ENCODE measurements at regions not wholly inside any gene's neighbourhood (a gene's known extent, or its start where the extent isn't known, plus 50 kb on each side); places are given as distances from the start of the nearest gene placed in this dataset.

DNA sequence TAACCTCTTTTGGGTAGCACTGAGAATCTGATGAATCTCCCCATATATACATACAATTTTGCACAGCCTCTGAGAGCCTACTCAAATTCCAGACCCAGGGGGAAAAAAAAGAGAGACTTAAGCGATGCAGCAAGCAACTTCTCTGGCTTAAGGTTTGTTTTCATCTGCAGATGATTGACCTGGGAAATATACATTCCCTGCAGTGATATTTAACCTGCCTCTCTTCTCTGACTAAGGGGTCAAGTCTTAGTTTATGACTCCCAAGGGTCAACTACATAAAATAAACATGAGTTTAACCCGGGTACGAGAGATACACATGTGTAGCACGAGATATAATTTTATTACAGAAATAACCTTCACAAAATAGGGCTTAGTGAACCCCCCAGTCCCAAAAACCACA, 737.8 kb downstream of the TUSC7 start (continued):
- TF ChIP-seq NR4A1 (CRISPR knock-in tag; IDR thresholded peaks at IDR 0.05) (no peak), NR4A1 (tag; IDR thresholded peaks at IDR 0.05) (no peak), HMG20A (CRISPR knock-in tag; conservative IDR thresholded peaks at IDR 0.05) (no peak)

DNA sequence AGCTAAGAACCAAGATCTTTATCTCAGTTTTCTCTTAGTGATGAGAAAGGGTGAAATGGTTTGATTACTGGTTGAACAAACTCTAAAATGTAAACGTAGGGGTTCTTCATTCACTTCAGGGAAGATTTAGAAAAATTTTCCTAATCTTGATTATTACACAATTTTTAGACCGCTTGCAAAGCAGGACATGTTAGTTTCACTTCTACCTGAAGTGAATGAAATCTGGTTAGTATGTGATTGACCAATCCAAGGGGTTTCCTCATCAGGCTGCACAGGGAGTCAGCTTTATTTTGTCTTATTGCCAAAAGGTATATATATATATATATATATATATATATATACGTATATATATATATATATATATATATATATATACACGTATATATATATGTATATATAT, 740.4 kb downstream of the TUSC7 start:
- no TSS peak for BruUV-seq (replicated peaks)
- 6% methylated on average over 2 of the region's 4 CpGs for WGBS (ENCODE audit: insufficient coverage, low coverage, missing lambda C conversion rate)
- POLR2A ChIA-PET, result no interaction called here

DNA sequence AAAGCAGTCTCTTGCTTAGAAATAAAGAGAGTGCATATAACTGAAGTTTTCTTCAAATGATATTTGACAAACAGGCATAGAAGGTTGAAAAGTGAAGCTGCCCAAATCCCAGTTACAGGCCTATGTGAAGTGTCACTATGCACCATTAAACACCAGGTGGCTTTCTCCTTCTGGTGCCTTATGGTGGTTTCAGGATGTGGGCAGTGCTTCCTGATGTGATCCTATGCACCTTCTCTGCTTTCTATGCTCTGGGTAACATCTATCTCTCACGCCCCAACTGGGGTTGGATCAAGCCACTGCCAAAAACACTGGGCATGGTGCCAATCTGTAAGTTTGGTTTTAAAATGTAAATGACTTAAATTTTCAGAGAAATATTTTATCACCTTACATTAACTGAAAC, 744.7 kb downstream of the TUSC7 start:
- no peak overlapping the region for H3K27ac ChIP-seq (ENCODE audit: extremely low read depth, low read depth, low read length)
- no TSS peak for BruUV-seq (replicated peaks)
- H2AFZ ChIP-seq (ENCODE audit: low read depth, low read length), result no peak overlapping the region
- no peaks in the 10 kb centered on the region for H3K79me2 ChIP-seq (ENCODE audit: control insufficient read depth, insufficient read depth, low read length)
- no peaks in the 10 kb centered on the region for H3K9me3 ChIP-seq (replicated peaks; ENCODE audit: control insufficient read depth, insufficient read depth, low read depth, low read length)
- POLR2A ChIA-PET, result no interaction called here
- 0% methylated on average over 1 of the region's 1 CpG for WGBS (ENCODE audit: insufficient coverage, low coverage, missing lambda C conversion rate)
- H3K9ac ChIP-seq (ENCODE audit: insufficient read depth in 1 of 2, low read depth in 2 of 2, low read length in 2 of 2), result no peak overlapping the region
- intact Hi-C loops (cut with micrococcal nuclease), result no loop called here
- H3K27me3 ChIP-seq (ENCODE audit: control insufficient read depth in 2 of 2, insufficient read depth in 2 of 2, low read length in 2 of 2), result no peaks in the 10 kb centered on the region
- DNase-seq (ENCODE audit: extremely low read depth in 1 of 4, low spot score in 3 of 4) (no peak), ATAC-seq (no peak), FAIRE-seq (no peak)
- H3K9me1 ChIP-seq (ENCODE audit: control insufficient read depth, insufficient read depth, low read length), result no peaks in the 10 kb centered on the region
- no peaks in the 10 kb centered on the region for H3K4me1 ChIP-seq (replicated peaks in 1 of 2; ENCODE audit: control insufficient read depth in 2 of 2, insufficient read depth in 2 of 2, low read length in 2 of 2)
- in situ Hi-C loops (cut with MboI), result no loop called here
- no peaks in the 10 kb centered on the region for H3K36me3 ChIP-seq (ENCODE audit: control insufficient read depth, insufficient read depth, low read length)
- CTCF ChIA-PET (ENCODE audit: low intra/inter-chr PET ratio), result no interaction called here
- H3K4me3 ChIP-seq, result no peak overlapping the region
- no peak overlapping the region for H3K4me2 ChIP-seq (ENCODE audit: insufficient read depth, low read length)
- no peaks in the 10 kb centered on the region for H4K20me1 ChIP-seq (replicated peaks; ENCODE audit: control insufficient read depth, insufficient read depth, low read length)
- TF ChIP-seq ZFX (CRISPR knock-in tag; IDR thresholded peaks at IDR 0.05) (no peak), BRD4 (IDR thresholded peaks at IDR 0.05) (no peak), NFIC (IDR thresholded peaks at IDR 0.05) (no peak), L3MBTL2 (IDR thresholded peaks at IDR 0.05) (no peak)

More for the DNA sequence above, 740.4 kb downstream of the TUSC7 start:
- no peak for ATAC-seq
- no peak for DNase-seq (ENCODE audit: extremely low read depth in 1 of 4, low spot score in 3 of 4)
- Histone ChIP-seq H3K27ac (ENCODE audit: extremely low read depth, low read depth, low read length) (no peak overlapping the region), H3K27me3 (ENCODE audit: control insufficient read depth in 2 of 2, insufficient read depth in 2 of 2, low read length in 2 of 2) (no peaks in the 10 kb centered on the region), H3K79me2 (ENCODE audit: control insufficient read depth, insufficient read depth, low read length) (no peaks in the 10 kb centered on the region), H3K9me1 (ENCODE audit: control insufficient read depth, insufficient read depth, low read length) (no peaks in the 10 kb centered on the region), H3K9me3 (replicated peaks; ENCODE audit: control insufficient read depth, insufficient read depth, low read depth, low read length) (no peaks in the 10 kb centered on the region), H2AFZ (ENCODE audit: low read depth, low read length) (no peak overlapping the region), H3K4me1 (replicated peaks in 1 of 2; ENCODE audit: control insufficient read depth in 2 of 2, insufficient read depth in 2 of 2, low read length in 2 of 2) (no peaks in the 10 kb centered on the region), H3K36me3 (ENCODE audit: control insufficient read depth, insufficient read depth, low read length) (no peaks in the 10 kb centered on the region), H4K20me1 (replicated peaks; ENCODE audit: control insufficient read depth, insufficient read depth, low read length) (no peaks in the 10 kb centered on the region), H3K4me2 (ENCODE audit: insufficient read depth, low read length) (no peak overlapping the region), H3K4me3 (no peak overlapping the region), H3K9ac (ENCODE audit: insufficient read depth in 1 of 2, low read depth in 2 of 2, low read length in 2 of 2) (no peak overlapping the region)
- in situ Hi-C loops (cut with MboI) (no loop called here), intact Hi-C loops (cut with micrococcal nuclease) (no loop called here)
- CTCF ChIA-PET (ENCODE audit: low intra/inter-chr PET ratio), result no interaction called here
- FAIRE-seq, result no peak
- no peak for TF ChIP-seq ZEB2 (IDR thresholded peaks at IDR 0.05)
- TF ChIP-seq ZNF668 (CRISPR knock-in tag; IDR thresholded peaks at IDR 0.05), result no peak
- no peak for TF ChIP-seq MTA1 (IDR thresholded peaks at IDR 0.05; ENCODE audit: borderline replicate concordance)
- no peak for TF ChIP-seq BRD4 (IDR thresholded peaks at IDR 0.05)

Measured in K562 (cell line).